ENCODE measurements at regions not wholly inside any gene's neighbourhood (a gene's known extent, or its start where the extent isn't known, plus 50 kb on each side); places are given as distances from the start of the nearest gene placed in this dataset.

DNA sequence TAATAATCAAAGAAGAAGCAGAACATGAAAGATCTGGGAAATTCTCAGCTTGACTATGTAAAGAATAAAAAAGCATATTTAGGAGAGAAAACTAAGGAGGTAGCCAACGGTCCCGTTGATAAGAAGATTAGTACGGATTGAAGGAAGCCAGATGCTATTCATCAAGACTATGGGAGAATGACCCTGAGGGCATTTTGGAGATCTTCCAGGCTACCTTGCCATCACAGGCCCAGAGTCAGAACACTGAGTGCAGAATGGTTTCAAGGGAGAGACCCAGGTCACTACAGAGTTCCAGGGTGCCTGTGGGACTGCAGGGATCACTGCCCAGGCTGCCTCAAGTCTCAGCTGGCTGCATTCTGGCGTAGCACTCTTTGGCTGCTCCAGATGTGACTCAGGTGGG, 752.9 kb upstream of the ARPP21 start:
- no peak for DNase-seq

DNA sequence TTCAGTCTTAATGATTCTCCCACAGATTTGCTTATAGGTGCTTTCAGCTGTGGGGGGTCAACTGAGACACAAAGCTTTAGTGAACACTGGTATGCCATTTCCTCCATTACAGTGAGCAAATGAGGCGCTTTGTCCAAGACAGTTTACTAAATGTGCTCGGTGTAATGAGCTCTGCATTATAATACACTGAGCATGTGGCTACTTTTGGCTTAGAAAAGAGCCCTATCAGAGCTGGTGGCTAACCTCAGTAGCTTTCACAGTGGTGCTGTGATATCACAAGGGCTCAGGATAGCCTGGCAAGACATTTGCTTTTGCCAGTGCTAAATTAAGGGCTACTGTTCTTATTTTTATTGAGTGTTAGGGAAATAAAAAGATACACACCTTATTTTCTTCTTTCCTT, 749.7 kb upstream of the ARPP21 start:
- no peaks in the 10 kb centered on the region for H3K4me1 ChIP-seq (replicated peaks; ENCODE audit: insufficient read depth)
- DNase-seq = no peak
- no peak overlapping the region for H3K4me3 ChIP-seq
- no peak for TF ChIP-seq EZH2 (IDR thresholded peaks at IDR 0.05; ENCODE audit: low read depth)
- TF ChIP-seq, protein P1, sequence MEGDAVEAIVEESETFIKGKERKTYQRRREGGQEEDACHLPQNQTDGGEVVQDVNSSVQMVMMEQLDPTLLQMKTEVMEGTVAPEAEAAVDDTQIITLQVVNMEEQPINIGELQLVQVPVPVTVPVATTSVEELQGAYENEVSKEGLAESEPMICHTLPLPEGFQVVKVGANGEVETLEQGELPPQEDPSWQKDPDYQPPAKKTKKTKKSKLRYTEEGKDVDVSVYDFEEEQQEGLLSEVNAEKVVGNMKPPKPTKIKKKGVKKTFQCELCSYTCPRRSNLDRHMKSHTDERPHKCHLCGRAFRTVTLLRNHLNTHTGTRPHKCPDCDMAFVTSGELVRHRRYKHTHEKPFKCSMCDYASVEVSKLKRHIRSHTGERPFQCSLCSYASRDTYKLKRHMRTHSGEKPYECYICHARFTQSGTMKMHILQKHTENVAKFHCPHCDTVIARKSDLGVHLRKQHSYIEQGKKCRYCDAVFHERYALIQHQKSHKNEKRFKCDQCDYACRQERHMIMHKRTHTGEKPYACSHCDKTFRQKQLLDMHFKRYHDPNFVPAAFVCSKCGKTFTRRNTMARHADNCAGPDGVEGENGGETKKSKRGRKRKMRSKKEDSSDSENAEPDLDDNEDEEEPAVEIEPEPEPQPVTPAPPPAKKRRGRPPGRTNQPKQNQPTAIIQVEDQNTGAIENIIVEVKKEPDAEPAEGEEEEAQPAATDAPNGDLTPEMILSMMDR (conservative IDR thresholded peaks at IDR 0.05) = no peak
- no peak overlapping the region for H3K27ac ChIP-seq
- H3K9me2 ChIP-seq (ENCODE audit: insufficient read depth) = no peaks in the 10 kb centered on the region
- no peaks in the 10 kb centered on the region for H3K27me3 ChIP-seq (ENCODE audit: insufficient read depth, low read depth)
- H3K4me2 ChIP-seq = no peak overlapping the region
- H3K79me2 ChIP-seq (ENCODE audit: low read depth) = no peaks in the 10 kb centered on the region
- intact Hi-C loops (cut with micrococcal nuclease; ENCODE audit: unreplicated experiment) = no loop called here
- BruUV-seq (replicated peaks) = no TSS peak
- H2AFZ ChIP-seq = no peak overlapping the region
- no peaks in the 10 kb centered on the region for H4K20me1 ChIP-seq (ENCODE audit: insufficient read depth)
- no peaks in the 10 kb centered on the region for H3K36me3 ChIP-seq (ENCODE audit: low read depth)
- H3K9me3 ChIP-seq (ENCODE audit: insufficient read depth, low read depth) = no peaks in the 10 kb centered on the region
- no peaks in the 10 kb centered on the region for H3F3A ChIP-seq (ENCODE audit: insufficient read depth, low read depth)
- ChIA-PET CTCF (no interaction called here), POLR2A (ENCODE audit: unreplicated experiment) (no interaction called here)

More for the DNA sequence above, 752.9 kb upstream of the ARPP21 start:
- H3K79me2 ChIP-seq (ENCODE audit: low read depth) = no peaks in the 10 kb centered on the region
- H3F3A ChIP-seq (ENCODE audit: insufficient read depth, low read depth) = no peaks in the 10 kb centered on the region
- BruUV-seq (replicated peaks) = no TSS peak
- H2AFZ ChIP-seq = no peak overlapping the region
- intact Hi-C loops (cut with micrococcal nuclease; ENCODE audit: unreplicated experiment) = no loop called here
- H3K27ac ChIP-seq = no peak overlapping the region
- TF ChIP-seq, protein P1 (conservative IDR thresholded peaks at IDR 0.05) = no peak
- TF ChIP-seq EZH2 (IDR thresholded peaks at IDR 0.05; ENCODE audit: low read depth) = no peak
- no peaks in the 10 kb centered on the region for H3K27me3 ChIP-seq (ENCODE audit: insufficient read depth, low read depth)
- no peak overlapping the region for H3K4me3 ChIP-seq
- no peaks in the 10 kb centered on the region for H3K36me3 ChIP-seq (ENCODE audit: low read depth)
- CTCF ChIA-PET = no interaction called here
- no peaks in the 10 kb centered on the region for H3K9me3 ChIP-seq (ENCODE audit: insufficient read depth, low read depth)
- no peaks in the 10 kb centered on the region for H3K9me2 ChIP-seq (ENCODE audit: insufficient read depth)
- no peak overlapping the region for H3K4me2 ChIP-seq
- H3K4me1 ChIP-seq (replicated peaks; ENCODE audit: insufficient read depth) = no peaks in the 10 kb centered on the region
- H4K20me1 ChIP-seq (ENCODE audit: insufficient read depth) = no peaks in the 10 kb centered on the region
- POLR2A ChIA-PET (ENCODE audit: unreplicated experiment) = no interaction called here

DNA sequence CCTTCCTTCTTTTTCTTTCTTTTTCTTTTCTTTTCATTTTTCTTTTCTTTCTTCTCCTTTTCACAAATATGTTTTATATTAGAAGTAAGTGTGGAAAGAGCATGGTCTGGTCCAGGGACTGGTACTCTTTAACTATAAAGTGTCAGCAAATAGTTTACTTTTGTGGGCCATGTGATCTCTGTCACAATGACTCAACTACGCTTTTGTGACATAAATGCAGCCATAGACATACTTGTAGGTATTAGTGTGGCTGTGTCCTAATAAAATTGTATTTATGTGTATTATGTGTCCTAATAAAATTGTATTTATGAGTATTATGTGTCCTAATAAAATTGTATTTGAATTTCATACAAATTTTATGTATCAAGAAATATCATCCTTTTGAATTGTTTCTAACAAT, 749.1 kb upstream of the ARPP21 start:
- no peak overlapping the region for H3K4me3 ChIP-seq

More for the DNA sequence above, 749.1 kb upstream of the ARPP21 start:
- DNase-seq = no peak
- no TSS peak for BruUV-seq (replicated peaks)
- H3K36me3 ChIP-seq (ENCODE audit: low read depth) = no peaks in the 10 kb centered on the region
- H2AFZ ChIP-seq = no peak overlapping the region
- no peaks in the 10 kb centered on the region for H3K27me3 ChIP-seq (ENCODE audit: insufficient read depth, low read depth)
- TF ChIP-seq, protein P1 (conservative IDR thresholded peaks at IDR 0.05) = no peak
- TF ChIP-seq EZH2 (IDR thresholded peaks at IDR 0.05; ENCODE audit: low read depth) = no peak
- ChIA-PET CTCF (no interaction called here), POLR2A (ENCODE audit: unreplicated experiment) (no interaction called here)
- intact Hi-C loops (cut with micrococcal nuclease; ENCODE audit: unreplicated experiment) = no loop called here
- H3K4me1 ChIP-seq (replicated peaks; ENCODE audit: insufficient read depth) = no peaks in the 10 kb centered on the region
- H3K79me2 ChIP-seq (ENCODE audit: low read depth) = no peaks in the 10 kb centered on the region
- no peaks in the 10 kb centered on the region for H3K9me3 ChIP-seq (ENCODE audit: insufficient read depth, low read depth)
- H3K27ac ChIP-seq = no peak overlapping the region
- H3K4me2 ChIP-seq = no peak overlapping the region
- H3F3A ChIP-seq (ENCODE audit: insufficient read depth, low read depth) = no peaks in the 10 kb centered on the region
- H3K9me2 ChIP-seq (ENCODE audit: insufficient read depth) = no peaks in the 10 kb centered on the region
- H4K20me1 ChIP-seq (ENCODE audit: insufficient read depth) = no peaks in the 10 kb centered on the region
